Panc1 (cell line): ENCODE measurements at regions not wholly inside any gene's neighbourhood (a gene's known extent, or its start where the extent isn't known, plus 50 kb on each side); places are given as distances from the start of the nearest gene placed in this dataset.

ENCODE experiments used
- ATAC-seq: fragments of 200-7000 bp; cut with Tn5 transposase; 2 replicates; pipeline ENCODE4 v1.9.1; 2020; ENCODE audit warnings: mild to moderate bottlenecking, moderate library complexity
- BruUV-seq: library from RNA; stranded (reverse); fragments of 400-500 nt; replicated peaks from 2 replicates; lab custom pipeline; 2021; lab: Mats Ljungman, UMichigan
- CTCF ChIA-PET: fragments of 300-600 bp; sonication (Branson Sonifier 250); formaldehyde crosslinking; loops from one replicate; lab custom pipeline; 2022; ENCODE audit warnings: antibody characterized with exemption; lab: Charles Lee
- POLR2A ChIA-PET: fragments of 300-600 bp; sonication (Branson Sonifier 250); formaldehyde crosslinking; loops from one replicate; lab custom pipeline; 2022; ENCODE audit warnings: antibody characterized with exemption; lab: Charles Lee
- DNase-seq: peaks from one replicate; pipeline ENCODE4 v3.0.0-alpha.2; 2010; ENCODE audit warnings: low read depth, low spot score
- H3K27ac ChIP-seq: 2 replicates; pipeline ENCODE4 v1.5.1; 2011; ENCODE audit warnings: mild to moderate bottlenecking, low read length, inconsistent platforms
- H3K27me3 ChIP-seq: fragments of 200-500 bp; sonication (Bioruptor generic); 2 replicates; pipeline ENCODE4 v1.6.0; 2014; ENCODE audit warnings: low read length, inconsistent platforms; ENCODE audit not compliant: control insufficient read depth, insufficient read depth
- H3K36me3 ChIP-seq: fragments of 200-500 bp; sonication (Bioruptor generic); 2 replicates; pipeline ENCODE4 v1.5.1; 2014; ENCODE audit warnings: inconsistent platforms, mild to moderate bottlenecking, low read length, moderate library complexity; ENCODE audit not compliant: control insufficient read depth, insufficient read depth
- H3K4me1 ChIP-seq: 2 replicates; pipeline ENCODE4 v1.5.1; 2011; ENCODE audit warnings: inconsistent platforms, mild to moderate bottlenecking, low read length, moderate library complexity; ENCODE audit not compliant: control insufficient read depth, insufficient read depth
- H3K4me3 ChIP-seq, 2 experiments: 2 replicates each; pipeline ENCODE4 v1.5.1; 2011 to 2012; ENCODE audit warnings: low read depth in 2 of 2, low read length in 2 of 2, mild to moderate bottlenecking in 2 of 2, inconsistent platforms in 1 of 2, moderate library complexity in 1 of 2
- H3K9me3 ChIP-seq: fragments of 200-500 bp; sonication (Bioruptor generic); 2 replicates; pipeline ENCODE4 v1.5.1; 2014; ENCODE audit warnings: low read depth, mild to moderate bottlenecking, inconsistent platforms, low read length, moderate library complexity; ENCODE audit not compliant: control insufficient read depth, insufficient read depth
- POLR2AphosphoS5 ChIP-seq: IDR thresholded peaks from 2 replicates; pipeline ENCODE4 v1.6.1; 2012; ENCODE audit warnings: mild to moderate bottlenecking, low read depth, low read length, moderate library complexity
- SIN3A ChIP-seq: IDR thresholded peaks from 2 replicates; pipeline ENCODE4 v1.6.1; 2012; ENCODE audit warnings: low read depth, mild to moderate bottlenecking, low read length, moderate library complexity, borderline replicate concordance; ENCODE audit not compliant: insufficient read depth
- TCF7L2 ChIP-seq: IDR thresholded peaks from 2 replicates; pipeline ENCODE4 v1.6.1; 2011; ENCODE audit warnings: mild to moderate bottlenecking, low read depth, low read length, inconsistent platforms
- in situ Hi-C: cut with HindIII; loops from 2 replicates; pipeline ENCODE4 v1.10.0; 2016; ENCODE audit warnings: low sequenced_read_pairs, low pct_unique_long_range_greater_than_20kb
- intact Hi-C: fragments of 100-400 bp; cut with micrococcal nuclease; formaldehyde crosslinking; loops from one replicate; pipeline ENCODE4 v1.10.0; 2022; ENCODE audit not compliant: unreplicated experiment
- TF ChIP-seq, protein P1 (sequence below), 2 experiments: IDR thresholded peaks; 2 replicates each; pipeline ENCODE4 v1.6.1; 2011 to 2012; ENCODE audit warnings: low read depth in 2 of 2, control low read depth in 1 of 2, low read length in 1 of 2, mild to moderate bottlenecking in 1 of 2, moderate library complexity in 1 of 2; ENCODE audit not compliant: insufficient read depth in 1 of 2
- TF ChIP-seq, protein P2 (sequence below): fragments of 450-650 bp; IDR thresholded peaks from 2 replicates; pipeline ENCODE4 v1.5.1; 2017; ENCODE audit warnings: mild to moderate bottlenecking

DNA sequence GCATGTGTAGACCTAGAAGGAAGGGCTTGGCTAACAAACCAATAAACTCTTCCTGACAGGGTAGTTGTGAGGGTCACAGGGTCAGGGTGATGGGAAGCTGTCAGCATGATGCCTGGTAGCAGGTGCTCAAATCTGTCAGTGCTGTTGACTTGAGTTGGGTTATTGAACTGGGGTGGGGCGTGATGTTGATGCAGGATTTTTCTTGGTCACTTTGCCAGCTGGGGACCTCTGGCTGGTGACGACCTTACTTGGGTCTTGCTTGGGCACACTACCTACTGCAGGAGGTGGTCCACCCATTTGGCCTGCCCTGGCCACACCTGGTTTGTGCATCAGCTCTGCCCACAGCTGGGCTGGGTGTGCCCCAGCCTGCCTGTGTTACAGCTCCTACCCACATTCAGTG, 624.4 kb downstream of the PTPRU start:
- Histone ChIP-seq H3K9me3 (peaks cover 6% of the 10 kb centered on the region), H3K4me3 (no peak overlapping the region), H3K27ac (no peak overlapping the region), H3K4me1 (no peaks in the 10 kb centered on the region), H3K36me3 (no peaks in the 10 kb centered on the region), H3K27me3 (peaks cover under 1% of the 10 kb centered on the region; the same call in 1 of the 2 replicates)
- BruUV-seq = no TSS peak
- intact Hi-C loops = no loop called here
- ATAC-seq (no peak), DNase-seq (no peak)
- POLR2A ChIA-PET = no interaction called here
- CTCF ChIA-PET = no interaction called here
- TF ChIP-seq SIN3A (no peak), TCF7L2 (no peak), POLR2AphosphoS5 (no peak)
- TF ChIP-seq, protein P1, sequence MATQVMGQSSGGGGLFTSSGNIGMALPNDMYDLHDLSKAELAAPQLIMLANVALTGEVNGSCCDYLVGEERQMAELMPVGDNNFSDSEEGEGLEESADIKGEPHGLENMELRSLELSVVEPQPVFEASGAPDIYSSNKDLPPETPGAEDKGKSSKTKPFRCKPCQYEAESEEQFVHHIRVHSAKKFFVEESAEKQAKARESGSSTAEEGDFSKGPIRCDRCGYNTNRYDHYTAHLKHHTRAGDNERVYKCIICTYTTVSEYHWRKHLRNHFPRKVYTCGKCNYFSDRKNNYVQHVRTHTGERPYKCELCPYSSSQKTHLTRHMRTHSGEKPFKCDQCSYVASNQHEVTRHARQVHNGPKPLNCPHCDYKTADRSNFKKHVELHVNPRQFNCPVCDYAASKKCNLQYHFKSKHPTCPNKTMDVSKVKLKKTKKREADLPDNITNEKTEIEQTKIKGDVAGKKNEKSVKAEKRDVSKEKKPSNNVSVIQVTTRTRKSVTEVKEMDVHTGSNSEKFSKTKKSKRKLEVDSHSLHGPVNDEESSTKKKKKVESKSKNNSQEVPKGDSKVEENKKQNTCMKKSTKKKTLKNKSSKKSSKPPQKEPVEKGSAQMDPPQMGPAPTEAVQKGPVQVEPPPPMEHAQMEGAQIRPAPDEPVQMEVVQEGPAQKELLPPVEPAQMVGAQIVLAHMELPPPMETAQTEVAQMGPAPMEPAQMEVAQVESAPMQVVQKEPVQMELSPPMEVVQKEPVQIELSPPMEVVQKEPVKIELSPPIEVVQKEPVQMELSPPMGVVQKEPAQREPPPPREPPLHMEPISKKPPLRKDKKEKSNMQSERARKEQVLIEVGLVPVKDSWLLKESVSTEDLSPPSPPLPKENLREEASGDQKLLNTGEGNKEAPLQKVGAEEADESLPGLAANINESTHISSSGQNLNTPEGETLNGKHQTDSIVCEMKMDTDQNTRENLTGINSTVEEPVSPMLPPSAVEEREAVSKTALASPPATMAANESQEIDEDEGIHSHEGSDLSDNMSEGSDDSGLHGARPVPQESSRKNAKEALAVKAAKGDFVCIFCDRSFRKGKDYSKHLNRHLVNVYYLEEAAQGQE (IDR thresholded peaks at IDR 0.05; ENCODE audit: insufficient read depth in 1 of 2, low read depth in 2 of 2, low read length in 1 of 2) = no peak
- TF ChIP-seq, protein P2, sequence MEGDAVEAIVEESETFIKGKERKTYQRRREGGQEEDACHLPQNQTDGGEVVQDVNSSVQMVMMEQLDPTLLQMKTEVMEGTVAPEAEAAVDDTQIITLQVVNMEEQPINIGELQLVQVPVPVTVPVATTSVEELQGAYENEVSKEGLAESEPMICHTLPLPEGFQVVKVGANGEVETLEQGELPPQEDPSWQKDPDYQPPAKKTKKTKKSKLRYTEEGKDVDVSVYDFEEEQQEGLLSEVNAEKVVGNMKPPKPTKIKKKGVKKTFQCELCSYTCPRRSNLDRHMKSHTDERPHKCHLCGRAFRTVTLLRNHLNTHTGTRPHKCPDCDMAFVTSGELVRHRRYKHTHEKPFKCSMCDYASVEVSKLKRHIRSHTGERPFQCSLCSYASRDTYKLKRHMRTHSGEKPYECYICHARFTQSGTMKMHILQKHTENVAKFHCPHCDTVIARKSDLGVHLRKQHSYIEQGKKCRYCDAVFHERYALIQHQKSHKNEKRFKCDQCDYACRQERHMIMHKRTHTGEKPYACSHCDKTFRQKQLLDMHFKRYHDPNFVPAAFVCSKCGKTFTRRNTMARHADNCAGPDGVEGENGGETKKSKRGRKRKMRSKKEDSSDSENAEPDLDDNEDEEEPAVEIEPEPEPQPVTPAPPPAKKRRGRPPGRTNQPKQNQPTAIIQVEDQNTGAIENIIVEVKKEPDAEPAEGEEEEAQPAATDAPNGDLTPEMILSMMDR = no peak
- in situ Hi-C loops = no loop called here

DNA sequence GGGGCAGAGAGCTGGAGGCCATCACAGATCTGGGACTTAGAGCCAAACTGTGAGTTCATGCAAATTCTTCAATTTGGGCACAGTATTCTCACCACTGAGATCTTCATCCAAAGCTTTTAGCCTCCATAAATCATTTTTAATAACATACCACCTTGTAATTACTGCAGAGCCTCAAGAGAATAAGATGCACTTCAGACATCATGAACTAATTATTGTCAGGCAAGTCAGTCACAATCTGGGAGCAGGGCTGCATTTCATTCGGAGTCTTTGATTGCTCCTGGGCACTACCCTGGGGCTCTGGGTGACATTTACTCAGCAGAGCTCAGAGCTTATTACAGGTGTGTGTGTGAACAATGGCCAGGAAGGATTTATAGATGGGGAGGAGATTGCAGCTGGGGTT, 623.7 kb downstream of the PTPRU start:
- ChIA-PET CTCF (no interaction called here), POLR2A (no interaction called here)
- no peak for DNase-seq
- BruUV-seq = no TSS peak
- no peak overlapping the region for H3K27ac ChIP-seq
- ATAC-seq = no peak
- H3K36me3 ChIP-seq = no peaks in the 10 kb centered on the region
- TF ChIP-seq, protein P1 (IDR thresholded peaks at IDR 0.05; ENCODE audit: insufficient read depth in 1 of 2, low read depth in 2 of 2, low read length in 1 of 2) = no peak
- TF ChIP-seq POLR2AphosphoS5 = no peak
- no peak for TF ChIP-seq TCF7L2
- TF ChIP-seq SIN3A = no peak
- TF ChIP-seq, protein P2 = no peak
- H3K27me3 ChIP-seq = peaks cover 3% of the 10 kb centered on the region; the same call in 1 of the 2 replicates
- peaks cover 6% of the 10 kb centered on the region for H3K9me3 ChIP-seq
- intact Hi-C loops (no loop called here), in situ Hi-C loops (no loop called here)
- no peak overlapping the region for H3K4me3 ChIP-seq
- no peaks in the 10 kb centered on the region for H3K4me1 ChIP-seq
